ENCODE measurements at regions not wholly inside any gene's neighbourhood (a gene's known extent, or its start where the extent isn't known, plus 50 kb on each side); places are given as distances from the start of the nearest gene placed in this dataset.

- TF ChIP-seq CTCF (IDR thresholded peaks at IDR 0.05) (no peak), POLR2A (IDR thresholded peaks at IDR 0.05) (no peak)
Measured at GRCh38 chr2:195214072-195214471, 443.0 kb upstream of the SLC39A10 start.

Measured in lower leg skin (tissue), 3 donors.